SK-N-SH treated with all-trans-retinoic acid at 6 μM for 48 hours (cell line): ENCODE measurements at regions not wholly inside any gene's neighbourhood (a gene's known extent, or its start where the extent isn't known, plus 50 kb on each side); places are given as distances from the start of the nearest gene placed in this dataset.
A peak's percentile ranks its signal among the peaks of the same experiment; 100 is the strongest.

Experiments used
- ATAC-seq: fragments of 200-7000 bp; cut with Tn5 transposase; 3 replicates; pipeline ENCODE4 v1.9.1; 2020; ENCODE audit warnings: mild to moderate bottlenecking, moderate library complexity
- ARNTL ChIP-seq: fragments of 450-650 bp; formaldehyde crosslinking; IDR thresholded peaks from 2 replicates; pipeline ENCODE4 v1.5.0; 2020; ENCODE audit warnings: low read depth, mild to moderate bottlenecking, moderate library complexity, borderline replicate concordance
- BACH2 ChIP-seq: fragments of 250-450 bp; sonication (Bioruptor Pico); IDR thresholded peaks from 2 replicates; pipeline ENCODE4 v1.9.0; 2021; ENCODE audit warnings: mild to moderate bottlenecking, borderline replicate concordance
- CSDC2 ChIP-seq: fragments of 250-450 bp; sonication (Bioruptor Pico); IDR thresholded peaks from 2 replicates; pipeline ENCODE4 v1.5.0; 2020; ENCODE audit warnings: mild to moderate bottlenecking, moderate library complexity
- ESRRG ChIP-seq: fragments of 250-450 bp; sonication (Bioruptor Pico); IDR thresholded peaks from 2 replicates; pipeline ENCODE4 v1.6.1; 2021; ENCODE audit warnings: mild to moderate bottlenecking
- GLIS3 ChIP-seq: fragments of 250-450 bp; sonication (Bioruptor Pico); IDR thresholded peaks from 2 replicates; pipeline ENCODE4 v1.5.0; 2020; ENCODE audit warnings: mild to moderate bottlenecking, moderate library complexity
- ISL1 ChIP-seq: fragments of 250-450 bp; sonication (Bioruptor Pico); IDR thresholded peaks from 2 replicates; pipeline ENCODE4 v2.1.2; 2022; ENCODE audit warnings: mild to moderate bottlenecking, moderate library complexity
- OSR1 ChIP-seq: fragments of 250-450 bp; sonication (Bioruptor Pico); IDR thresholded peaks from 2 replicates; pipeline ENCODE4 v1.8.0; 2022; ENCODE audit warnings: moderate library complexity, mild to moderate bottlenecking, inconsistent platforms
- PPARA ChIP-seq: fragments of 250-450 bp; sonication (Bioruptor Pico); IDR thresholded peaks from 2 replicates; pipeline ENCODE4 v1.5.0; 2020; ENCODE audit warnings: mild to moderate bottlenecking, borderline replicate concordance
- SNAI2 ChIP-seq: fragments of 250-450 bp; sonication (Bioruptor Pico); IDR thresholded peaks from 2 replicates; pipeline ENCODE4 v1.5.0; 2020; ENCODE audit warnings: mild to moderate bottlenecking, moderate library complexity
- TCF4 ChIP-seq: fragments of 250-450 bp; sonication (Bioruptor Pico); IDR thresholded peaks from 2 replicates; pipeline ENCODE4 v1.8.0; 2021; ENCODE audit warnings: mild to moderate bottlenecking, moderate library complexity, borderline replicate concordance
- TOX ChIP-seq: fragments of 250-450 bp; sonication (Bioruptor Pico); IDR thresholded peaks from 2 replicates; pipeline ENCODE4 v1.8.0; 2021; ENCODE audit warnings: mild to moderate bottlenecking, moderate library complexity, borderline replicate concordance
- ZC3H10 ChIP-seq: fragments of 250-450 bp; sonication (Bioruptor Pico); IDR thresholded peaks from 2 replicates; pipeline ENCODE4 v1.5.1; 2021; ENCODE audit warnings: mild to moderate bottlenecking, moderate library complexity
- ZFP3 ChIP-seq: fragments of 250-450 bp; sonication (Bioruptor Pico); IDR thresholded peaks from 2 replicates; pipeline ENCODE4 v1.5.0; 2020; ENCODE audit warnings: mild to moderate bottlenecking, moderate library complexity
- ZFP30 ChIP-seq: fragments of 450-650 bp; formaldehyde crosslinking; IDR thresholded peaks from 2 replicates; pipeline ENCODE4 v1.5.0; 2022; ENCODE audit warnings: mild to moderate bottlenecking, moderate library complexity
- ZNF70 ChIP-seq: fragments of 450-650 bp; formaldehyde crosslinking; IDR thresholded peaks from 2 replicates; pipeline ENCODE4 v1.5.0; 2020; ENCODE audit warnings: mild to moderate bottlenecking, moderate library complexity
- ZNF8 ChIP-seq: fragments of 450-650 bp; formaldehyde crosslinking; IDR thresholded peaks from 2 replicates; pipeline ENCODE4 v1.5.0; 2020; ENCODE audit warnings: mild to moderate bottlenecking, moderate library complexity
- TF ChIP-seq, protein P1 (sequence below): fragments of 250-450 bp; sonication (Bioruptor Pico); IDR thresholded peaks from 2 replicates; pipeline ENCODE4 v1.5.0; 2020; ENCODE audit warnings: mild to moderate bottlenecking, moderate library complexity
- TF ChIP-seq, protein P2 (sequence below): fragments of 250-450 bp; sonication (Bioruptor Pico); IDR thresholded peaks from 2 replicates; pipeline ENCODE4 v1.8.0; 2020; ENCODE audit warnings: mild to moderate bottlenecking, moderate library complexity, borderline replicate concordance
- TF ChIP-seq, protein P3 (sequence below): fragments of 250-450 bp; sonication (Bioruptor Pico); IDR thresholded peaks from 2 replicates; pipeline ENCODE4 v1.5.1; 2021; ENCODE audit warnings: mild to moderate bottlenecking, moderate library complexity
- TF ChIP-seq, protein P4 (sequence below): fragments of 250-450 bp; sonication (Bioruptor Pico); IDR thresholded peaks from 2 replicates; pipeline ENCODE4 v1.5.1; 2020; ENCODE audit warnings: low read depth, mild to moderate bottlenecking, moderate library complexity
- TF ChIP-seq, protein P5 (sequence below): fragments of 250-450 bp; sonication (Bioruptor Pico); IDR thresholded peaks from 2 replicates; pipeline ENCODE4 v1.8.0; 2021; ENCODE audit warnings: low read depth, mild to moderate bottlenecking, moderate library complexity, borderline replicate concordance

DNA sequence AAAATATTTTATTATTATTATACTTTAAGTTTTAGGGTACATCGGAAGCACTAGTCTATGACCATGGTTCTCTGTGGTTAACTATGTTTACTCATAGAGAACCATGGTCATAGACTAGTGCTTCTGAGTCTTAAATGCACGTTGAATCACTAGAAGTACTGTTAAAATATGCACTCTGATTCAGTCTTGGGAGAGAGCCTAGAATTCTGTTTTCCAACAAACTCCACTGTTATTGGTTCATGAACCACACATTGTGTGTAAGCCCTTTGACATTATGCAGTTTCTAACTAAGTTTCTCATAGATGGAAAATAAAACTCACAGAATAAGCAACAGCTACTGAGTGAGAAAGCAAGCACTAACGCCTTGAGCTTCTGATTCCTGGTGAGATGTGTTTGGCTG, 1120.6 kb downstream of the SORCS1 start:
- no peak for ATAC-seq

DNA sequence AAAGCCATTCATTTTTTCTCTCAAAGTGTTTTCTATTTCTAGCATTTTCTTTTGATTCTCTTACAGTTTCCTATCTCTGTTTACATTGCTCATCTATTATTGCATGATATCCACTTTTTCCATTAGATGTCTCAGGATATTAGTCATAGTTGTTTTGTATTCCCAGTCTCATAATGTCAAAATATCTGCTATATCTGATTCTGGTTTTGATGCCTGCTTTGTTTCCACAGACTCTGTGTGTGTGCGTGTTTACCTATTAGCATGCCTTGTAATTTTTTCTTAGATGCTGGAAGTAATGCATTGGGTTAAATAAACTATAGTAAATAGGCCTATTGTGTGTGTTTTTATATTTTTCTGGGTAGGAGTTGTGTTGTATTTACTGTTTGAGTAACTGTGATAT, 1126.3 kb downstream of the SORCS1 start:
- no peak for TF ChIP-seq TOX
- no peak for TF ChIP-seq GLIS3 (CRISPR knock-in tag)
- no peak for TF ChIP-seq ESRRG (CRISPR knock-in tag)
- no peak for TF ChIP-seq ZNF70 (CRISPR knock-in tag)
- no peak; the same call in 1 of the 2 replicates for TF ChIP-seq ISL1 (CRISPR knock-in tag)
- no peak for TF ChIP-seq ARNTL (CRISPR knock-in tag)
- TF ChIP-seq ZNF8 (CRISPR knock-in tag): no peak
- TF ChIP-seq, protein P1, sequence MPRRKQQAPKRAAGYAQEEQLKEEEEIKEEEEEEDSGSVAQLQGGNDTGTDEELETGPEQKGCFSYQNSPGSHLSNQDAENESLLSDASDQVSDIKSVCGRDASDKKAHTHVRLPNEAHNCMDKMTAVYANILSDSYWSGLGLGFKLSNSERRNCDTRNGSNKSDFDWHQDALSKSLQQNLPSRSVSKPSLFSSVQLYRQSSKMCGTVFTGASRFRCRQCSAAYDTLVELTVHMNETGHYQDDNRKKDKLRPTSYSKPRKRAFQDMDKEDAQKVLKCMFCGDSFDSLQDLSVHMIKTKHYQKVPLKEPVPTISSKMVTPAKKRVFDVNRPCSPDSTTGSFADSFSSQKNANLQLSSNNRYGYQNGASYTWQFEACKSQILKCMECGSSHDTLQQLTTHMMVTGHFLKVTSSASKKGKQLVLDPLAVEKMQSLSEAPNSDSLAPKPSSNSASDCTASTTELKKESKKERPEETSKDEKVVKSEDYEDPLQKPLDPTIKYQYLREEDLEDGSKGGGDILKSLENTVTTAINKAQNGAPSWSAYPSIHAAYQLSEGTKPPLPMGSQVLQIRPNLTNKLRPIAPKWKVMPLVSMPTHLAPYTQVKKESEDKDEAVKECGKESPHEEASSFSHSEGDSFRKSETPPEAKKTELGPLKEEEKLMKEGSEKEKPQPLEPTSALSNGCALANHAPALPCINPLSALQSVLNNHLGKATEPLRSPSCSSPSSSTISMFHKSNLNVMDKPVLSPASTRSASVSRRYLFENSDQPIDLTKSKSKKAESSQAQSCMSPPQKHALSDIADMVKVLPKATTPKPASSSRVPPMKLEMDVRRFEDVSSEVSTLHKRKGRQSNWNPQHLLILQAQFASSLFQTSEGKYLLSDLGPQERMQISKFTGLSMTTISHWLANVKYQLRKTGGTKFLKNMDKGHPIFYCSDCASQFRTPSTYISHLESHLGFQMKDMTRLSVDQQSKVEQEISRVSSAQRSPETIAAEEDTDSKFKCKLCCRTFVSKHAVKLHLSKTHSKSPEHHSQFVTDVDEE: no peak
- TF ChIP-seq BACH2 (CRISPR knock-in tag): no peak
- TF ChIP-seq ZFP30 (CRISPR knock-in tag): no peak
- TF ChIP-seq, all 23 proteins: peak for 0
- no peak for ATAC-seq

More for the DNA sequence above, 1120.6 kb downstream of the SORCS1 start:
- TF ChIP-seq ZNF8 (CRISPR knock-in tag): no peak
- TF ChIP-seq BACH2 (CRISPR knock-in tag): no peak
- TF ChIP-seq, protein P2, sequence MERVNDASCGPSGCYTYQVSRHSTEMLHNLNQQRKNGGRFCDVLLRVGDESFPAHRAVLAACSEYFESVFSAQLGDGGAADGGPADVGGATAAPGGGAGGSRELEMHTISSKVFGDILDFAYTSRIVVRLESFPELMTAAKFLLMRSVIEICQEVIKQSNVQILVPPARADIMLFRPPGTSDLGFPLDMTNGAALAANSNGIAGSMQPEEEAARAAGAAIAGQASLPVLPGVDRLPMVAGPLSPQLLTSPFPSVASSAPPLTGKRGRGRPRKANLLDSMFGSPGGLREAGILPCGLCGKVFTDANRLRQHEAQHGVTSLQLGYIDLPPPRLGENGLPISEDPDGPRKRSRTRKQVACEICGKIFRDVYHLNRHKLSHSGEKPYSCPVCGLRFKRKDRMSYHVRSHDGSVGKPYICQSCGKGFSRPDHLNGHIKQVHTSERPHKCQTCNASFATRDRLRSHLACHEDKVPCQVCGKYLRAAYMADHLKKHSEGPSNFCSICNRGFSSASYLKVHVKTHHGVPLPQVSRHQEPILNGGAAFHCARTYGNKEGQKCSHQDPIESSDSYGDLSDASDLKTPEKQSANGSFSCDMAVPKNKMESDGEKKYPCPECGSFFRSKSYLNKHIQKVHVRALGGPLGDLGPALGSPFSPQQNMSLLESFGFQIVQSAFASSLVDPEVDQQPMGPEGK (CRISPR knock-in tag): no peak
- no peak for TF ChIP-seq TCF4 (CRISPR knock-in tag)
- no peak for TF ChIP-seq ARNTL (CRISPR knock-in tag)
- TF ChIP-seq, all 23 proteins: peak for 0

DNA sequence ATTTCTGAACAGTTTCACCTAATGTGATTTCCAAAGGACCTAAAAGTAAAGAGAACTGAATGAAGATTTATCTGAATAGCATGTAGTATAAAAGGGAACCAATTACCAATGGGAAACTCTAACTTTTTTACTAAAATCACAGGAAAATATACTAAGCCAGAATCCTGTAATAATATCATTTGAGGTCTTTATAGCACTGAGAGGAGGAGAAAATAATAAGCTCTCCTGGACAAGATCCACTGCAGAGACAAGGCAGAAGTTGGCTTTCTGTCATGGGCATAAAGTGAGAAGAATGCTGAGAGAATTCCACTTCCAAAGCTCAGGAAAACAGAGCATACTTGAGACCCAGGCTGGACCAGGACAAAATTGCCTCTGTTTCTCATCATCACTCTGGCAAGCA, 1131.4 kb downstream of the SORCS1 start:
- TF ChIP-seq ZNF70 (CRISPR knock-in tag): peak; percentile 92
- no peak for TF ChIP-seq PPARA (CRISPR knock-in tag)
- no peak for ATAC-seq

DNA sequence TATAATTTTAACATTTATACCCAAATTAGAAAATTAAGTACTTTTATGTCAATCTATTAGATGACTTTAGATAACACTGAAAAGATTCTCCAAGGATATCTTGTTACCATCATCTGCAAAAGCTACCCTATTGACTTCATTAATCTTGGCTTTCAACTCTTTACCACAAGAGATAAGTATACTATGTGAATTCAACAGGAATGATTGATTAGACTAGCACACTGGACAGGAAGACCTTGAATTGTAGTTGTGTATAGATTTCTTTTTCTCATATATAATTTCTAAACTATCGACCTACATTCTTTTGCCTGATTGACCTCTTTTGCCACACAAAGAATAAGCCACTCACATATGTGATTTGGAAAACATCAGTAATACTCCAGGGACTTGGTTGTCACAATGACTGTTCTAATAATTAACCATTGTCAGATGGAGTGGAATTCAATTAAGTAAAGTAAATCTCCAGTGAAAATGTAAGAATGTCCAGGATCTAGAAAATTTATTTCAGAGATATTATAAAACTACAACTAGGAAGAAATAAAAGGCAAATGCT, 1132.0 kb downstream of the SORCS1 start:
- no peak for ATAC-seq
- TF ChIP-seq ESRRG (CRISPR knock-in tag) (no peak), ZFP30 (CRISPR knock-in tag) (no peak), SNAI2 (no peak), PPARA (CRISPR knock-in tag) (no peak), ISL1 (CRISPR knock-in tag) (no peak), ARNTL (CRISPR knock-in tag) (no peak), ZFP3 (CRISPR knock-in tag) (no peak), CSDC2 (CRISPR knock-in tag) (no peak), ZNF8 (CRISPR knock-in tag) (no peak), GLIS3 (CRISPR knock-in tag) (no peak), ZC3H10 (no peak), OSR1 (CRISPR knock-in tag) (no peak), TCF4 (CRISPR knock-in tag) (no peak)
- TF ChIP-seq, protein P3, sequence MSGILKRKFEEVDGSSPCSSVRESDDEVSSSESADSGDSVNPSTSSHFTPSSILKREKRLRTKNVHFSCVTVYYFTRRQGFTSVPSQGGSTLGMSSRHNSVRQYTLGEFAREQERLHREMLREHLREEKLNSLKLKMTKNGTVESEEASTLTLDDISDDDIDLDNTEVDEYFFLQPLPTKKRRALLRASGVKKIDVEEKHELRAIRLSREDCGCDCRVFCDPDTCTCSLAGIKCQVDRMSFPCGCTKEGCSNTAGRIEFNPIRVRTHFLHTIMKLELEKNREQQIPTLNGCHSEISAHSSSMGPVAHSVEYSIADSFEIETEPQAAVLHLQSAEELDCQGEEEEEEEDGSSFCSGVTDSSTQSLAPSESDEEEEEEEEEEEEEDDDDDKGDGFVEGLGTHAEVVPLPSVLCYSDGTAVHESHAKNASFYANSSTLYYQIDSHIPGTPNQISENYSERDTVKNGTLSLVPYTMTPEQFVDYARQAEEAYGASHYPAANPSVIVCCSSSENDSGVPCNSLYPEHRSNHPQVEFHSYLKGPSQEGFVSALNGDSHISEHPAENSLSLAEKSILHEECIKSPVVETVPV: no peak
- TF ChIP-seq, protein P1: no peak
- TF ChIP-seq, protein P2 (CRISPR knock-in tag): no peak
- TF ChIP-seq, protein P4, sequence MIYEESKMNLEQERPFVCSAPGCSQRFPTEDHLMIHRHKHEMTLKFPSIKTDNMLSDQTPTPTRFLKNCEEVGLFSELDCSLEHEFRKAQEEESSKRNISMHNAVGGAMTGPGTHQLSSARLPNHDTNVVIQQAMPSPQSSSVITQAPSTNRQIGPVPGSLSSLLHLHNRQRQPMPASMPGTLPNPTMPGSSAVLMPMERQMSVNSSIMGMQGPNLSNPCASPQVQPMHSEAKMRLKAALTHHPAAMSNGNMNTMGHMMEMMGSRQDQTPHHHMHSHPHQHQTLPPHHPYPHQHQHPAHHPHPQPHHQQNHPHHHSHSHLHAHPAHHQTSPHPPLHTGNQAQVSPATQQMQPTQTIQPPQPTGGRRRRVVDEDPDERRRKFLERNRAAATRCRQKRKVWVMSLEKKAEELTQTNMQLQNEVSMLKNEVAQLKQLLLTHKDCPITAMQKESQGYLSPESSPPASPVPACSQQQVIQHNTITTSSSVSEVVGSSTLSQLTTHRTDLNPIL: no peak
- TF ChIP-seq, protein P5, sequence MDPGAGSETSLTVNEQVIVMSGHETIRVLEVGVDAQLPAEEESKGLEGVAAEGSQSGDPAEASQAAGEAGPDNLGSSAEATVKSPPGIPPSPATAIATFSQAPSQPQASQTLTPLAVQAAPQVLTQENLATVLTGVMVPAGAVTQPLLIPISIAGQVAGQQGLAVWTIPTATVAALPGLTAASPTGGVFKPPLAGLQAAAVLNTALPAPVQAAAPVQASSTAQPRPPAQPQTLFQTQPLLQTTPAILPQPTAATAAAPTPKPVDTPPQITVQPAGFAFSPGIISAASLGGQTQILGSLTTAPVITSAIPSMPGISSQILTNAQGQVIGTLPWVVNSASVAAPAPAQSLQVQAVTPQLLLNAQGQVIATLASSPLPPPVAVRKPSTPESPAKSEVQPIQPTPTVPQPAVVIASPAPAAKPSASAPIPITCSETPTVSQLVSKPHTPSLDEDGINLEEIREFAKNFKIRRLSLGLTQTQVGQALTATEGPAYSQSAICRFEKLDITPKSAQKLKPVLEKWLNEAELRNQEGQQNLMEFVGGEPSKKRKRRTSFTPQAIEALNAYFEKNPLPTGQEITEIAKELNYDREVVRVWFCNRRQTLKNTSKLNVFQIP (CRISPR knock-in tag): no peak
